Adrenal gland (tissue), 5 donors: ENCODE measurements at regions not wholly inside any gene's neighbourhood (a gene's known extent, or its start where the extent isn't known, plus 50 kb on each side); places are given as distances from the start of the nearest gene placed in this dataset.

Experiments used
- POLR2A ChIP-seq, 2 donors: fragments of 450-650 bp; IDR thresholded peaks; one replicate each; pipeline ENCODE4 v1.6.1; 2017; ENCODE audit warnings: antibody characterized with exemption in 2 of 2, mild to moderate bottlenecking in 2 of 2, moderate library complexity in 1 of 2
- TF ChIP-seq, protein P1 (sequence below), 6 experiments: fragments of 450-650 bp in 4 of 6; fragments of 200-600 bp in 2 of 6; sonication (generic) in 1 of 6; IDR thresholded peaks; 1 replicate in 5 of 6; 2 replicates in 1 of 6; pipeline versions ENCODE4 v1.5.1 to v1.8.0; 2016 to 2021; ENCODE audit warnings: antibody characterized with exemption in 6 of 6, mild to moderate bottlenecking in 2 of 6, moderate library complexity in 1 of 6
- donor health status: DM: no; HTN: no; CAD: no.

DNA sequence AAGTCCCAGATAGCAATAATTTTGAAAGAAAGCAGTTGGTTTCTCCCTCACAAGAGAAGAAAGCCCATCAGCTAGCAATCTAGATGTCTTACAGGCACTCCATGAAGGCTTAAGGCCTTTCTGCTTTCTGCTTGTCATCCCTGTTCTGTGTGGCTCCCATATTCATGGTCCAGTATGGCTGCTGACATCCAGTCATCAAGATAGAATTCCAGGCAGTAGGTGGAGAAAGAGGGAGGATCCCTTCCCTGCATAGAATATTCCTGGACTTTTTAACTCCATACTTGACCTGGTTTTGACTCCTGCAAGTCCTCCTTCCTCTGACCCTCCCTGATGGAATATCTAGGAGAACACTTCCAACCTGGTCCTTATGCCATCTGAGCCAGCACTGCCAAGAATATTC, 389.9 kb upstream of the AKR1E2 start:
- TF ChIP-seq, protein P1, sequence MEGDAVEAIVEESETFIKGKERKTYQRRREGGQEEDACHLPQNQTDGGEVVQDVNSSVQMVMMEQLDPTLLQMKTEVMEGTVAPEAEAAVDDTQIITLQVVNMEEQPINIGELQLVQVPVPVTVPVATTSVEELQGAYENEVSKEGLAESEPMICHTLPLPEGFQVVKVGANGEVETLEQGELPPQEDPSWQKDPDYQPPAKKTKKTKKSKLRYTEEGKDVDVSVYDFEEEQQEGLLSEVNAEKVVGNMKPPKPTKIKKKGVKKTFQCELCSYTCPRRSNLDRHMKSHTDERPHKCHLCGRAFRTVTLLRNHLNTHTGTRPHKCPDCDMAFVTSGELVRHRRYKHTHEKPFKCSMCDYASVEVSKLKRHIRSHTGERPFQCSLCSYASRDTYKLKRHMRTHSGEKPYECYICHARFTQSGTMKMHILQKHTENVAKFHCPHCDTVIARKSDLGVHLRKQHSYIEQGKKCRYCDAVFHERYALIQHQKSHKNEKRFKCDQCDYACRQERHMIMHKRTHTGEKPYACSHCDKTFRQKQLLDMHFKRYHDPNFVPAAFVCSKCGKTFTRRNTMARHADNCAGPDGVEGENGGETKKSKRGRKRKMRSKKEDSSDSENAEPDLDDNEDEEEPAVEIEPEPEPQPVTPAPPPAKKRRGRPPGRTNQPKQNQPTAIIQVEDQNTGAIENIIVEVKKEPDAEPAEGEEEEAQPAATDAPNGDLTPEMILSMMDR (IDR thresholded peaks at IDR 0.05): no peak
- no peak for TF ChIP-seq POLR2A (IDR thresholded peaks at IDR 0.05)
